OCI-LY7 (cell line): ENCODE measurements at regions not wholly inside any gene's neighbourhood (a gene's known extent, or its start where the extent isn't known, plus 50 kb on each side); places are given as distances from the start of the nearest gene placed in this dataset.

Experiments
- CTCF ChIP-seq: fragments of 200-600 bp; sonication (generic); conservative IDR thresholded peaks from 2 replicates; pipeline ENCODE4 v1.5.1; 2014; ENCODE audit warnings: mild to moderate bottlenecking, antibody characterized with exemption, low read length, moderate library complexity, mixed read lengths
- EZH2phosphoT487 ChIP-seq: fragments of 200-600 bp; sonication (generic); IDR thresholded peaks from 2 replicates; pipeline ENCODE4 v1.6.1; 2018; ENCODE audit warnings: low read depth, borderline replicate concordance, mild to moderate bottlenecking, mixed run types, antibody characterized with exemption, low read length, moderate library complexity, mixed read lengths

- no peak for TF ChIP-seq CTCF
- no peak for TF ChIP-seq EZH2phosphoT487
These were observed 235.6 kb upstream of the ZSWIM2 start for GRCh38 chr2:187084524-187084923.
